ENCODE measurements at regions not wholly inside any gene's neighbourhood (a gene's known extent, or its start where the extent isn't known, plus 50 kb on each side); places are given as distances from the start of the nearest gene placed in this dataset.

DNA sequence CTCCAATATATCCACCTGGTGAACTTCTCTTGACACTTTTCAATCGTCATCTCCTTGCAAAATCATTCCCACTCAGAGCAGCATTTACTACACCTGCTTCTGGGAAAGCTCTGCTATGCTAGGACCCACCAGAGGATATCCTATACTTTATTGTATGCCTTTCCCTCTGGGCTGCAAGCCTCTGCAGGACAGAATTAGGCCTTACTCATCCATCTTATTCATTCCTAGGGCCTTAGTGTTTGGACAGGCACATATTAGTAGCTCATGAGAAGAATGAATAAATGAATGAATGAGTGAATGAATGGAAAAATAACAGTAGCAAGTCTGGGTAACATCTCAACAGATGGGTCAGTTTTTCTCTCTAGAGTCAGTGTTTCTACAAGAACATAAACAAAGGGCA is 216.1 kb downstream of the MAFB start:
- TF ChIP-seq, protein P1, sequence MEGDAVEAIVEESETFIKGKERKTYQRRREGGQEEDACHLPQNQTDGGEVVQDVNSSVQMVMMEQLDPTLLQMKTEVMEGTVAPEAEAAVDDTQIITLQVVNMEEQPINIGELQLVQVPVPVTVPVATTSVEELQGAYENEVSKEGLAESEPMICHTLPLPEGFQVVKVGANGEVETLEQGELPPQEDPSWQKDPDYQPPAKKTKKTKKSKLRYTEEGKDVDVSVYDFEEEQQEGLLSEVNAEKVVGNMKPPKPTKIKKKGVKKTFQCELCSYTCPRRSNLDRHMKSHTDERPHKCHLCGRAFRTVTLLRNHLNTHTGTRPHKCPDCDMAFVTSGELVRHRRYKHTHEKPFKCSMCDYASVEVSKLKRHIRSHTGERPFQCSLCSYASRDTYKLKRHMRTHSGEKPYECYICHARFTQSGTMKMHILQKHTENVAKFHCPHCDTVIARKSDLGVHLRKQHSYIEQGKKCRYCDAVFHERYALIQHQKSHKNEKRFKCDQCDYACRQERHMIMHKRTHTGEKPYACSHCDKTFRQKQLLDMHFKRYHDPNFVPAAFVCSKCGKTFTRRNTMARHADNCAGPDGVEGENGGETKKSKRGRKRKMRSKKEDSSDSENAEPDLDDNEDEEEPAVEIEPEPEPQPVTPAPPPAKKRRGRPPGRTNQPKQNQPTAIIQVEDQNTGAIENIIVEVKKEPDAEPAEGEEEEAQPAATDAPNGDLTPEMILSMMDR (IDR thresholded peaks at IDR 0.05; ENCODE audit: insufficient read depth, missing control alignments): no peak
- no peak for FAIRE-seq
- no peak for DNase-seq (ENCODE audit: insufficient read length, low spot score)

DNA sequence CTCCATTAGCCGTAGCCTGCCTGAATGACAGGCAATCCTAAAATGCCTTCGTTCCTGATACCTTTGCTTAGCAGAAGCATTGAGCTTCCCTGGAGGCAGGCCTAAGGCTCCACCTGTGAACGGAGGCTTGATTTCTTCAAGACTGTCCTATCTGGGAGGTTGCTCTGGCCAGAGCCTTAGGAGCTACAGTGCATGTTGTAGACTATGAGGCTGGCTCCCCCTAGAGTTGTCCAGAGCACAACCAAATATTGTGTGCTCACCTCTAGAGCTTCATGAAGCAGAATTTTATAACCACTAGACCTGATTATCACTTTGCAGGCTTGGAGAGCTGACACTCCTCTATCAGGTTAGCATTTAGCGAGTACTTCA is 217.8 kb downstream of the MAFB start:
- TF ChIP-seq, protein P1 (IDR thresholded peaks at IDR 0.05; ENCODE audit: insufficient read depth, missing control alignments): peak; percentile 37
- DNase-seq (ENCODE audit: insufficient read length, low spot score) (no peak), FAIRE-seq (no peak)

DNA sequence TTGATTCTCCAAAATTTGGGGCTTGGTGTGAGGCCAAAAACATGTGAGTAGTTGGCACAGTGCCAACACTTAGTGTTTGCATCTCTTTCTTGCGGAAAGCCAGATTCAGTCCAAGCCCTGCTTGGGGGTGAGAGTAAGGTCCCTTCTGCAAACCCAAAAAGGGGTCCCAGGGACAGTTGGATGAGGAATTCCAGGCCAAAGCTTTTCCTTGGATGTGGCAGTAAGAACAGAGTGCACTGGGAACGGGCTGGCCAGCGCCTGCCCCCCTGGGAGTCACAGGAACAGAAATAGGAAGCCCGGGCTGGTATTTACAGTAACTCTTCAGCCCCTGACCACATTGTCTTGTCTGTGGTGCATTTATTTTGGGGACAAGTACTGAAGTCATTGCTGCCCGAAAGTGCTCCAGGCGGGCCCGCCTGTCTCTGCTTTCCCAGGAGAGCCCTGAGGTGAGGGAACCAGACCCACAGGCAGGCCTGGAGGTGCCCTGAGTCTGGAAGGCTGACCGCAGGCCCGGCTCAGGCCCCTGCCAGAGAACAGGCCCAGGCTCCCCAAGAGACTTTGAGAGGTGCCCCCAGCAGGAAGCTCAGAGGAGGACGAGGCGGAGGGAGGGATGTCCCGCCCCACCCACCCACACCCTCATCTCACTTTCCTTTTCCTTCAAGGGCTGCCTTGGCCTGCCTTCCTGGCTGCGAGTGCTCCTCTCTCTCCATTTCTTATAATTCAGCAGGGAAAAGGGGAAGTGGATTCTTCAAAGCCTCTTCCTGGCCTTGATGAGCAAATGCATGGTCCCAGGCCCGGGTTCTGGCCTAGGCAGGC is 218.4 kb downstream of the MAFB start:
- TF ChIP-seq, protein P1 (IDR thresholded peaks at IDR 0.05; ENCODE audit: insufficient read depth, missing control alignments): no peak
- FAIRE-seq: no peak
- no peak for DNase-seq (ENCODE audit: insufficient read length, low spot score)

DNA sequence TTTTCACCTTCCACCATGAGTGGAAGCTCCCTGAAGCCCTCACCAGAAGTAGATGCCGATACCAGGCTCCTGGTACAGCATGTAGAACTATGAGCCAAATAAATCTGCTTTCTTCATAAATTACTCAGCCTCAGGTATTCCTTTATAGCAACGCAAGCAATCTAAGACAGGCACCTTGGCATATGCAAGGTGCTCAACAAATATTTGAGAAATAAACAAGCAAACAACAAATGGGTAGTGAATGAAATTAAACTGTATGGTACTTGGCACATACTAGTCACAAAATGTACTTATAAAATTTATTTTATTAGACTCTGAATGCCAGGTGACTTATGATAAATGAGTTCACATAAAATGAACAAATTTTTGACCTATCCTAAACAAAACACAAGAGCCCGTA is 220.3 kb downstream of the MAFB start:
- no peak for DNase-seq (ENCODE audit: insufficient read length, low spot score)
- no peak for FAIRE-seq
- TF ChIP-seq, protein P1 (IDR thresholded peaks at IDR 0.05; ENCODE audit: insufficient read depth, missing control alignments): no peak

DNA sequence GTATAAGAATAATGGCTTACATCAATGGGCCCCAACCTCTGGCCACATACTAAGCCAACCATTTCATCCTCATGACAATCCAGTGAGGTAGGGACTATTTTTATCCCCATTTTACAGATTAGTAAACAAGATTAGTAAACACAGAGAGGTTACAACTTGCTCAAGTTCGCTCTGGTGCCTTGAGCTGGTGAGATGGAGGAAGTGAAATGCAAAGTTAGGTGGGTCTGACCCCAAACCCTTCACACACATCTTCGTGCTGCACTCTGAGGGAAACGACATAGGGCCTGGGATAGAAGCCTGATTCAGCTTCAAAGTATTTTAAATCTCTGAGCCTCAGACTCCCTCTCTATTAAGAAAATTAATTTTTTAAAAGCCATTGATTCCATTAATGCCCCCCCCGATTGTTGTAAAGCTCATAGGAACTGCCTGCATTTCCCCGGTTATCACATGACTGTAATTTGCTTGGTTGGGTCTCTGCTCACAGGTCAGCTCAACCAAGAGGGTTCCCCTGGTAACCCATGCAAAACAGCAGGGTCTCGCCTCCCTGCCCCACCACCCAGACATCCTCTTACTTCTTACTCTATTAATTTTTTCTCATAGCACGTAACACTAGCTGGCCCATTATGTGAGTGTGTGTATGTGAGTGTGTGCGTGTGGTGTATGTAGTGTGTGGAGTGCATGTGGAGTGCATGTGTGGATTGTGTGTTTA is 221.2 kb downstream of the MAFB start:
- DNase-seq (ENCODE audit: insufficient read length, low spot score) (no peak), FAIRE-seq (no peak)
- TF ChIP-seq, protein P1 (IDR thresholded peaks at IDR 0.05; ENCODE audit: insufficient read depth, missing control alignments): no peak

DNA sequence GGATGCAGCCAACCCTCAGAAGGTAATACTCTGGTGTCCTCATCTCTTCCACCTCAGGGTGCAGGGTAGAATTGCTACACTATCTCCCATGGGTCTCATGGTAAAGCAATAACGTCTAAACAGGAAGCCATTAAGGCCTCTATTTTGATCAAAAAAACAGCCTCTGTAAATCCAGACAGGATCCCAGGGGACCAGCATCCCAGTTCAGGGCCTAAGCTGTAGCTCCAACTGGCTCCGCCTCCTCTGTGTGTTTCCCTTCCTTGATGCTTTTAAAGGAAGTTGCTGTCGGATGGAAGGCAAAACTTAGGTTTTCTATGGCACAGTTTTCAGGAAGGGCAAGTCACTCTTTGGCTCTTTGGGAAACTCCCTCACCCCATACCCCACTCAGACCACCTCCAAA is 222.0 kb downstream of the MAFB start:
- no peak for FAIRE-seq

More for the DNA sequence above, 222.0 kb downstream of the MAFB start:
- no peak for DNase-seq (ENCODE audit: insufficient read length, low spot score)
- TF ChIP-seq, protein P1 (IDR thresholded peaks at IDR 0.05; ENCODE audit: insufficient read depth, missing control alignments): no peak

All from D721Med (cell line).